IMR-90 (cell line): ENCODE measurements at regions not wholly inside any gene's neighbourhood (a gene's known extent, or its start where the extent isn't known, plus 50 kb on each side); places are given as distances from the start of the nearest gene placed in this dataset.

ENCODE experiments used
- ATAC-seq: fragments of 200-7000 bp; cut with Tn5 transposase; 2 replicates; pipeline ENCODE4 v1.9.1; 2020; ENCODE audit warnings: low read depth, mild to moderate bottlenecking, moderate library complexity
- BruUV-seq: library from RNA; stranded (reverse); fragments of 400-500 nt; replicated peaks from 2 replicates; lab custom pipeline; 2021; lab: Mats Ljungman, UMichigan
- CTCF ChIA-PET: fragments of 300-600 bp; formaldehyde crosslinking; extraction: SDS; loops from one replicate; lab custom pipeline; 2021; ENCODE audit warnings: antibody characterized with exemption; lab: Yijun Ruan, JAX
- POLR2A ChIA-PET: fragments of 300-600 bp; sonication (Branson Sonifier 250); formaldehyde crosslinking; loops from one replicate; lab custom pipeline; 2022; ENCODE audit warnings: antibody characterized with exemption; ENCODE audit not compliant: unreplicated experiment; lab: Charles Lee
- DNase-seq: peaks from one replicate; pipeline ENCODE4 v3.0.0; 2013
- H2AFZ ChIP-seq: replicated peaks from 2 replicates; pipeline ENCODE3; 2013; ENCODE audit warnings: low read length, mild to moderate bottlenecking; ENCODE audit not compliant: poor library complexity
- H2AK5ac ChIP-seq: 2 replicates; pipeline ENCODE4 v1.6.1; 2013; ENCODE audit warnings: low read depth, low read length, inconsistent platforms
- H2AK9ac ChIP-seq: replicated peaks from 2 replicates; pipeline ENCODE3; 2013; ENCODE audit warnings: mild to moderate bottlenecking, low read depth, low read length, moderate library complexity; ENCODE audit not compliant: poor library complexity
- H2BK120ac ChIP-seq: 2 replicates; pipeline ENCODE4 v1.6.1; 2013; ENCODE audit warnings: low read depth, low read length, inconsistent platforms
- H2BK15ac ChIP-seq: 3 replicates; pipeline ENCODE4 v1.6.1; 2013; ENCODE audit warnings: low read depth, low read length, inconsistent platforms
- H2BK20ac ChIP-seq: 2 replicates; pipeline ENCODE4 v1.6.1; 2013; ENCODE audit warnings: low read depth, mild to moderate bottlenecking, inconsistent platforms, low read length, moderate library complexity
- H2BK5ac ChIP-seq: 2 replicates; pipeline ENCODE4 v1.6.1; 2013; ENCODE audit warnings: mild to moderate bottlenecking, low read depth, low read length, inconsistent platforms; ENCODE audit not compliant: poor library complexity, severe bottlenecking
- H3K14ac ChIP-seq: replicated peaks from 2 replicates; pipeline ENCODE4 v1.6.1; 2013; ENCODE audit warnings: low read depth, low read length, inconsistent platforms
- H3K18ac ChIP-seq: 2 replicates; pipeline ENCODE4 v1.6.1; 2013; ENCODE audit warnings: low read depth, low read length, control low read depth
- H3K23ac ChIP-seq: 2 replicates; pipeline ENCODE4 v1.6.1; 2013; ENCODE audit warnings: low read depth, low read length, inconsistent platforms
- H3K27ac ChIP-seq: 2 replicates; pipeline ENCODE4 v1.5.1; 2013; ENCODE audit warnings: mild to moderate bottlenecking, control low read depth, low read length; ENCODE audit not compliant: insufficient read depth
- H3K27me3 ChIP-seq: 2 replicates; pipeline ENCODE4 v1.6.1; 2013; ENCODE audit warnings: low read length; ENCODE audit not compliant: control insufficient read depth, insufficient read depth
- H3K36me3 ChIP-seq: 2 replicates; pipeline ENCODE4 v1.6.1; 2013; ENCODE audit warnings: low read length, mixed read lengths; ENCODE audit not compliant: control insufficient read depth, insufficient read depth
- H3K4ac ChIP-seq: 2 replicates; pipeline ENCODE4 v1.6.1; 2013; ENCODE audit warnings: low read depth, low read length, inconsistent platforms
- H3K4me1 ChIP-seq: 2 replicates; pipeline ENCODE4 v1.6.1; 2013; ENCODE audit warnings: low read length, mixed read lengths; ENCODE audit not compliant: control insufficient read depth, insufficient read depth
- H3K4me2 ChIP-seq: 2 replicates; pipeline ENCODE4 v1.6.1; 2013; ENCODE audit warnings: low read depth, mild to moderate bottlenecking, control low read depth, low read length, moderate library complexity
- H3K4me3 ChIP-seq: 2 replicates; pipeline ENCODE4 v1.5.1; 2013; ENCODE audit warnings: low read depth, mild to moderate bottlenecking, control low read depth, low read length, moderate library complexity; ENCODE audit not compliant: insufficient read depth
- H3K56ac ChIP-seq: 2 replicates; pipeline ENCODE4 v1.6.1; 2013; ENCODE audit warnings: low read length, inconsistent platforms; ENCODE audit not compliant: insufficient read depth; ENCODE audit errors: extremely low read depth
- H3K79me1 ChIP-seq, 2 experiments: 2 replicates each; pipeline ENCODE4 v1.6.1; 2013; ENCODE audit warnings: low read length in 2 of 2, inconsistent platforms in 1 of 2, low read depth in 1 of 2
- H3K9ac ChIP-seq: 2 replicates; pipeline ENCODE4 v1.6.1; 2013; ENCODE audit warnings: low read depth, low read length, control low read depth
- H3K9me1 ChIP-seq: 2 replicates; pipeline ENCODE4 v1.6.1; 2013; ENCODE audit warnings: low read length, inconsistent platforms; ENCODE audit not compliant: insufficient read depth
- H3K9me3 ChIP-seq: 2 replicates; pipeline ENCODE4 v1.6.1; 2013; ENCODE audit warnings: low read length; ENCODE audit not compliant: control insufficient read depth, insufficient read depth
- H4K20me1 ChIP-seq: 2 replicates; pipeline ENCODE4 v1.6.1; 2013; ENCODE audit warnings: low read length, inconsistent platforms; ENCODE audit not compliant: insufficient read depth
- H4K5ac ChIP-seq: 2 replicates; pipeline ENCODE4 v1.6.1; 2013; ENCODE audit warnings: mild to moderate bottlenecking, low read depth, low read length, control low read depth
- H4K8ac ChIP-seq, 2 experiments: 2 replicates each; pipeline ENCODE4 v1.6.1; 2013; ENCODE audit warnings: low read depth in 2 of 2, low read length in 2 of 2, control low read depth in 1 of 2, inconsistent platforms in 1 of 2
- H4K91ac ChIP-seq: 2 replicates; pipeline ENCODE4 v1.6.1; 2013; ENCODE audit warnings: low read depth, low read length, inconsistent platforms; ENCODE audit not compliant: insufficient read depth
- BHLHE40 ChIP-seq: fragments of 150-350 bp; IDR thresholded peaks from 2 replicates; pipeline ENCODE4 v1.6.1; 2016; ENCODE audit warnings: mild to moderate bottlenecking, low read depth, low read length
- CEBPB ChIP-seq: IDR thresholded peaks from 2 replicates; pipeline ENCODE4 v1.6.1; 2012; ENCODE audit warnings: low read depth, low read length, improper control_type of control experiment
- CHD1 ChIP-seq: IDR thresholded peaks from 2 replicates; pipeline ENCODE4 v1.6.1; 2012; ENCODE audit warnings: low read depth, low read length, improper control_type of control experiment
- CTCF ChIP-seq: conservative IDR thresholded peaks from 2 replicates; pipeline ENCODE4 v1.5.1; 2012; ENCODE audit warnings: mild to moderate bottlenecking, low read depth, low read length, improper control_type of control experiment
- ELK1 ChIP-seq: fragments of 150-350 bp; IDR thresholded peaks from 2 replicates; pipeline ENCODE4 v1.6.1; 2016; ENCODE audit warnings: low read depth, mild to moderate bottlenecking, low read length, moderate library complexity, borderline replicate concordance
- FOS ChIP-seq: fragments of 150-350 bp; IDR thresholded peaks from 2 replicates; pipeline ENCODE4 v1.6.1; 2016; ENCODE audit warnings: low read depth, low read length
- MAFK ChIP-seq: IDR thresholded peaks from 2 replicates; pipeline ENCODE4 v1.6.1; 2012; ENCODE audit warnings: low read depth, low read length, improper control_type of control experiment
- MAZ ChIP-seq: IDR thresholded peaks from 2 replicates; pipeline ENCODE4 v1.6.1; 2012; ENCODE audit warnings: low read depth, mild to moderate bottlenecking, low read length, improper control_type of control experiment, moderate library complexity, borderline replicate concordance
- NFE2L2 ChIP-seq: fragments of 150-350 bp; IDR thresholded peaks from 2 replicates; pipeline ENCODE4 v1.6.1; 2016; ENCODE audit warnings: low read depth, mild to moderate bottlenecking, low read length
- POLR2A ChIP-seq: IDR thresholded peaks from 2 replicates; pipeline ENCODE4 v1.6.1; 2012; ENCODE audit warnings: mild to moderate bottlenecking, low read depth, low read length
- RCOR1 ChIP-seq: IDR thresholded peaks from 2 replicates; pipeline ENCODE4 v1.6.1; 2012; ENCODE audit warnings: mild to moderate bottlenecking, low read length, improper control_type of control experiment; ENCODE audit not compliant: insufficient replicate concordance
- RFX5 ChIP-seq: IDR thresholded peaks from 2 replicates; pipeline ENCODE4 v1.8.0; 2012; ENCODE audit warnings: low read depth, mild to moderate bottlenecking, low read length, moderate library complexity
- SMC3 ChIP-seq: fragments of 150-350 bp; IDR thresholded peaks from 2 replicates; pipeline ENCODE4 v1.6.1; 2016; ENCODE audit warnings: low read depth, mild to moderate bottlenecking, antibody characterized with exemption, low read length, moderate library complexity
- USF2 ChIP-seq: fragments of 150-350 bp; IDR thresholded peaks from 2 replicates; pipeline ENCODE4 v1.6.1; 2017; ENCODE audit warnings: mild to moderate bottlenecking, antibody characterized with exemption, low read length, low read depth
- WGBS, 2 experiments: methylation state at CpG; one replicate each; pipeline versions ENCODE4 v1.1.5 to v1.1.7; 2013; ENCODE audit warnings: missing lambda C conversion rate in 2 of 2; ENCODE audit not compliant: insufficient read length in 1 of 2; ENCODE audit errors: extremely low coverage in 2 of 2; 5-methylcytosine and 5-hydroxymethylcytosine counted together
- dilution Hi-C: fragments of 300-500 bp; cut with HindIII; formaldehyde crosslinking; loops from one replicate; pipeline ENCODE4 v1.14.3; 2018; ENCODE audit warnings: low sequenced_read_pairs; ENCODE audit not compliant: unreplicated experiment
- in situ Hi-C: fragments of 300-500 bp; cut with MboI; formaldehyde crosslinking; loops from 3 replicates; pipeline ENCODE4 v1.14.3; 2019; ENCODE audit warnings: low sequenced_read_pairs, inconsistent platforms, mixed read lengths
- intact Hi-C: fragments of 100-400 bp; cut with micrococcal nuclease; formaldehyde crosslinking; loops from 2 replicates; pipeline ENCODE4 v1.10.0; 2022

GRCh38 chr2:67835266-67835665 lies 227.5 kb downstream of the C1D start:
- WGBS, 2 experiments = 100% methylated on average over 1 of the region's 3 CpGs; no CpG with 5 or more reads in 1 of the 2 experiments
- no peak overlapping the region for H4K5ac ChIP-seq
- H2BK5ac ChIP-seq = no peak overlapping the region
- no peak overlapping the region for H2AFZ ChIP-seq
- H3K27ac ChIP-seq = no peak overlapping the region
- no peak overlapping the region for H3K4me2 ChIP-seq
- no peak overlapping the region for H4K91ac ChIP-seq
- H3K36me3 ChIP-seq = no peaks in the 10 kb centered on the region
- H4K20me1 ChIP-seq = no peaks in the 10 kb centered on the region
- in situ Hi-C loops = loop anchor here (25.0 kb wide), 1 partner anchor 348 kb away; no protein-coding TSS in a partner anchor
- no peak overlapping the region; the same call in 1 of the 2 replicates for H2BK20ac ChIP-seq
- no TSS peak for BruUV-seq
- no peak for ATAC-seq
- dilution Hi-C loops = no loop called here
- no peak overlapping the region for H3K23ac ChIP-seq
- H3K14ac ChIP-seq = no peak overlapping the region
- no peak overlapping the region for H2AK9ac ChIP-seq
- CTCF ChIA-PET = no interaction called here
- H3K4me3 ChIP-seq = no peak overlapping the region
- H3K56ac ChIP-seq = no peak overlapping the region
- no peak overlapping the region for H3K18ac ChIP-seq
- H4K8ac ChIP-seq = no peak overlapping the region
- H3K9me1 ChIP-seq = peaks cover 4% of the 10 kb centered on the region; the same call in 1 of the 2 replicates
- no peak overlapping the region for H2BK120ac ChIP-seq
- H3K9ac ChIP-seq = no peak overlapping the region
- peaks cover 4% of the 10 kb centered on the region; the same call in 1 of the 2 replicates for H3K4me1 ChIP-seq
- TF ChIP-seq CTCF = no peak
- no peak for TF ChIP-seq RCOR1
- no peak for TF ChIP-seq USF2
- no peak for TF ChIP-seq CHD1
- no peak for TF ChIP-seq POLR2A
- no peak for TF ChIP-seq ELK1
- TF ChIP-seq FOS = no peak
- TF ChIP-seq RFX5 = no peak
- TF ChIP-seq CEBPB = no peak
- TF ChIP-seq NFE2L2 = no peak
- TF ChIP-seq SMC3 = no peak
- TF ChIP-seq MAZ = no peak
- TF ChIP-seq BHLHE40 = no peak
- no peak for TF ChIP-seq MAFK
- DNase-seq = no peak
- no peak overlapping the region for H3K4ac ChIP-seq
- no peak overlapping the region for H2AK5ac ChIP-seq
- POLR2A ChIA-PET = no interaction called here
- H2BK15ac ChIP-seq = no peak overlapping the region
- H3K27me3 ChIP-seq = no peaks in the 10 kb centered on the region
- intact Hi-C loops = no loop called here
- no peaks in the 10 kb centered on the region for H3K79me1 ChIP-seq
- no peaks in the 10 kb centered on the region for H3K9me3 ChIP-seq
